GM18868 (cell line): ENCODE measurements at regions not wholly inside any gene's neighbourhood (a gene's known extent, or its start where the extent isn't known, plus 50 kb on each side); places are given as distances from the start of the nearest gene placed in this dataset.
"Not testable (repeated sequence)": the region's sequence is repeated elsewhere in the genome, so short reads cannot be mapped to it uniquely, and the experiment has no call there.

Experiments used
- ATAC-seq: cut with Tn5 transposase; IDR thresholded peaks from one replicate; pipeline ENCODE4 v1.9.1; 2021; ENCODE audit warnings: mild to moderate bottlenecking, moderate library complexity; ENCODE audit not compliant: unreplicated experiment

- ATAC-seq = no peak
These were observed 243.5 kb upstream of the FGF13 start for GRCh38 chrX:138954976-138955375.

GRCh38 chrX:138946926-138947325, 235.4 kb upstream of the FGF13 start:
- no peak for ATAC-seq

- no peak for ATAC-seq
These were observed 233.7 kb upstream of the FGF13 start for GRCh38 chrX:138945219-138945618.

- ATAC-seq = no peak
These were observed 227.5 kb upstream of the FGF13 start for GRCh38 chrX:138939038-138939437.

- no peak for ATAC-seq
These were observed 226.5 kb upstream of the FGF13 start for GRCh38 chrX:138938003-138938402.

GRCh38 chrX:138931212-138931611, 219.7 kb upstream of the FGF13 start:
- no peak for ATAC-seq

GRCh38 chrX:138930583-138930945, 219.0 kb upstream of the FGF13 start:
- no peak for ATAC-seq

- ATAC-seq = no peak
These were observed 218.5 kb upstream of the FGF13 start for GRCh38 chrX:138929926-138930582.

GRCh38 chrX:138928737-138929459, 217.4 kb upstream of the FGF13 start:
- ATAC-seq = no peak

GRCh38 chrX:138925330-138925729, 213.8 kb upstream of the FGF13 start:
- no peak for ATAC-seq

GRCh38 chrX:138923805-138924204, 212.3 kb upstream of the FGF13 start:
- ATAC-seq = no peak

GRCh38 chrX:138921031-138921430, 209.5 kb upstream of the FGF13 start:
- ATAC-seq = no peak

- no peak for ATAC-seq
These were observed 206.3 kb upstream of the FGF13 start for GRCh38 chrX:138917781-138918180.

- no peak for ATAC-seq
These were observed 203.2 kb upstream of the FGF13 start for GRCh38 chrX:138914767-138915166.

- no peak for ATAC-seq
These were observed 197.1 kb upstream of the FGF13 start for GRCh38 chrX:138908577-138908976.

- ATAC-seq = no peak
These were observed 186.3 kb upstream of the FGF13 start for GRCh38 chrX:138897621-138898492.

- no peak for ATAC-seq
These were observed 179.0 kb upstream of the FGF13 start for GRCh38 chrX:138890491-138890890.

- ATAC-seq = no peak
These were observed 177.6 kb upstream of the FGF13 start for GRCh38 chrX:138889149-138889548.

- no peak for ATAC-seq
These were observed 175.3 kb upstream of the FGF13 start for GRCh38 chrX:138886769-138887168.

- ATAC-seq = no peak
These were observed 174.4 kb upstream of the FGF13 start for GRCh38 chrX:138885886-138886285.

- ATAC-seq = not testable (repeated sequence)
These were observed 168.8 kb upstream of the FGF13 start for GRCh38 chrX:138880293-138880692.

- ATAC-seq = no peak
These were observed 166.2 kb upstream of the FGF13 start for GRCh38 chrX:138877746-138878145.
